Choroid plexus epithelial cell (primary cell): ENCODE measurements at regions not wholly inside any gene's neighbourhood (a gene's known extent, or its start where the extent isn't known, plus 50 kb on each side); places are given as distances from the start of the nearest gene placed in this dataset.
"Not testable (repeated sequence)": the region's sequence is repeated elsewhere in the genome, so short reads cannot be mapped to it uniquely, and the experiment has no call there.

ENCODE experiments used
- DNase-seq: peaks from one replicate; pipeline ENCODE4 v3.0.0-alpha.2; 2010; ENCODE audit warnings: low read depth
- H3K4me3 ChIP-seq: 2 replicates; pipeline ENCODE4 v1.5.1; 2011; ENCODE audit warnings: low read depth, mild to moderate bottlenecking, control low read depth, low read length, moderate library complexity
- TF ChIP-seq, protein P1 (sequence below): conservative IDR thresholded peaks from 2 replicates; pipeline ENCODE4 v1.5.1; 2011; ENCODE audit warnings: low read depth, mild to moderate bottlenecking, control low read depth, inconsistent platforms, low read length, moderate library complexity

DNA sequence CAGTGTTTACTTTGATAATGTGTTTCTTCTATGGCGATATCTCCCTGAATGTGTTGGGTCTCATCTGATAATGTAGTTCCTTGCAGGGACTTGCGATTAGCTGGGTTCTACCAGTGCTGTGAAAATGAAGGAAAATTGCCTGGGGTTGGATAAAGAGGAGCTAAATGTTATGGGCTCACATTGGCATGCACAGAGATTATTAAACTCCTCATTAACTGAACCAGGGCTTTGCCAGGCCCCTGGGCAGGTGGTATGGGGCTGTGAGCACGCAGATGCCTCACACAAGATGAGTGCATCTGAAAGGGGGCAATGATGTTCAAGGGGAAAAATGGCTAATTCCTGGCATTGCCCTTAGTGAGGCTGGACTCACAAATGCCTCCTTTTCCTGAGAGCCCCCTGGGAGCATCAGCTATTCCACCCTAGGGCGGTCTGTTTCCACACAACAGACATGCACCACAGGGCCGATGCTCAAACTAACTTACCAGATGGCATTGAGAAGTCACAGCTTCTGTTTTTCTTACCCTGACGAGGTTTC, 321.1 kb downstream of the SEC16B start:
- TF ChIP-seq, protein P1, sequence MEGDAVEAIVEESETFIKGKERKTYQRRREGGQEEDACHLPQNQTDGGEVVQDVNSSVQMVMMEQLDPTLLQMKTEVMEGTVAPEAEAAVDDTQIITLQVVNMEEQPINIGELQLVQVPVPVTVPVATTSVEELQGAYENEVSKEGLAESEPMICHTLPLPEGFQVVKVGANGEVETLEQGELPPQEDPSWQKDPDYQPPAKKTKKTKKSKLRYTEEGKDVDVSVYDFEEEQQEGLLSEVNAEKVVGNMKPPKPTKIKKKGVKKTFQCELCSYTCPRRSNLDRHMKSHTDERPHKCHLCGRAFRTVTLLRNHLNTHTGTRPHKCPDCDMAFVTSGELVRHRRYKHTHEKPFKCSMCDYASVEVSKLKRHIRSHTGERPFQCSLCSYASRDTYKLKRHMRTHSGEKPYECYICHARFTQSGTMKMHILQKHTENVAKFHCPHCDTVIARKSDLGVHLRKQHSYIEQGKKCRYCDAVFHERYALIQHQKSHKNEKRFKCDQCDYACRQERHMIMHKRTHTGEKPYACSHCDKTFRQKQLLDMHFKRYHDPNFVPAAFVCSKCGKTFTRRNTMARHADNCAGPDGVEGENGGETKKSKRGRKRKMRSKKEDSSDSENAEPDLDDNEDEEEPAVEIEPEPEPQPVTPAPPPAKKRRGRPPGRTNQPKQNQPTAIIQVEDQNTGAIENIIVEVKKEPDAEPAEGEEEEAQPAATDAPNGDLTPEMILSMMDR: no peak
- DNase-seq: no peak

DNA sequence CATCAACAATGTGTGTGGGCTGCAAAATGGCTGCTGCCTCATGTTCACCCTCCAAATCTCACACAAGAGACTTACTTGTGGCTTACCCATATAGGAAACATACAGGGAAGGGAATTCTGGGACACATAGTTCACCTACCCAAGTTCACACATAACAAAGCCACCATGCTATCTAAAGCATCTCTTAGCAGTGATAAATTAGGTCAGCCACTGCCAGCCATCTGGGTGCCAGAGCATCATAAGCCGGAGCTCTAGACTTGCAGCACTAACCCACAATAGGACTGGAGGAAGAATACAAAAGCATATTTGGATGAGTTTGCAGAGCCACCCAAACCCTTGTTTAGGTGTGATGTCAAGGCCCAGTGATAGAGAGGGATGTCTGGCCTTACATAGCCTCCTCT, 321.7 kb downstream of the SEC16B start:
- TF ChIP-seq, protein P1: no peak
- H3K4me3 ChIP-seq: no peak overlapping the region
- no peak for DNase-seq

More for the DNA sequence above, 321.1 kb downstream of the SEC16B start:
- H3K4me3 ChIP-seq: no peak overlapping the region

DNA sequence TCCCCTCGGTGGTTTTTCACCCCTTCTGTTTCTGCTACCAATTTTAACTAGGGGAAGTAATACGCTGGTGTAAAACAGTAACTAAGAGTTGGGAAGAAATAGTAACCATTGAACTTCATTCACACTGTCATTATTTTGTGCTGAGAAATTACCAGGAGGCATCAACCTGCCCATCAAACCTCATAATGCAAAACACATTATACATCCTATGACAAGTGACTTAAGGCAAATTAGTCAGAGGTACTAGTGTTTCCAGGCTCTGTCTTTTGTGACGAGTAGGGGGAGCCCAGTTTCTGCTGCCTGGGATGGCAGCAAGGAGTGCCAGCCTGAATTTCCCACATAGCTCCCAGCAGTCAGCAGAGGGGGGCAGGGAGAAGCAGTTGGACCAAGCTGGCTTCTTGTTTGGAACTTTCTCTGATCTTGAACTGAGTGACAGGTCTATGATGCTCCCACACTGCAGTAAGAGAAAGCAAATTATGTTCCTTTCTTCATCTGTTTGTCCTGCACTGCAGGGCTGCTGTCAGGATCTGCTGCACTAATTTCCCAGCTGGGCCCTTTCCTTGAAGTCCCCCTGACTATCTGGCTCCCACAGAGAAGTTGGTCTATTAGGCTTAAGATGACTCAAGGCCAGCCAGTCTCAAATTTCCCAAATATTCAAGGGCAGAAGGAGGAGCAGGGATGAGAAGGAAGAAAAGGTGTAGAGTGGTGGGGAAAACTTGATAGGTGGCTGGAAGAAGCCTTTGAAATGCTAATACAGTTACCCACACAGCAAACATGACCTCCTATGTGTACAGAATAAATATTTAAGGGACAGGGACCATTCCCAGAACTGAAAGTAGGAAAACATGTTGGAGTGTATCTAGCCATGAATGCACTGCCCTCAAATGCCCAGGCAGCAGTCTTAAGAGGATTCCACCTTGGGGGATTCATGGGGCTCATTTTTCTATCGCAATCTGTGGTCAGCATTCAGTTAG, 322.8 kb downstream of the SEC16B start:
- H3K4me3 ChIP-seq: no peak overlapping the region
- TF ChIP-seq, protein P1: no peak
- DNase-seq: no peak

DNA sequence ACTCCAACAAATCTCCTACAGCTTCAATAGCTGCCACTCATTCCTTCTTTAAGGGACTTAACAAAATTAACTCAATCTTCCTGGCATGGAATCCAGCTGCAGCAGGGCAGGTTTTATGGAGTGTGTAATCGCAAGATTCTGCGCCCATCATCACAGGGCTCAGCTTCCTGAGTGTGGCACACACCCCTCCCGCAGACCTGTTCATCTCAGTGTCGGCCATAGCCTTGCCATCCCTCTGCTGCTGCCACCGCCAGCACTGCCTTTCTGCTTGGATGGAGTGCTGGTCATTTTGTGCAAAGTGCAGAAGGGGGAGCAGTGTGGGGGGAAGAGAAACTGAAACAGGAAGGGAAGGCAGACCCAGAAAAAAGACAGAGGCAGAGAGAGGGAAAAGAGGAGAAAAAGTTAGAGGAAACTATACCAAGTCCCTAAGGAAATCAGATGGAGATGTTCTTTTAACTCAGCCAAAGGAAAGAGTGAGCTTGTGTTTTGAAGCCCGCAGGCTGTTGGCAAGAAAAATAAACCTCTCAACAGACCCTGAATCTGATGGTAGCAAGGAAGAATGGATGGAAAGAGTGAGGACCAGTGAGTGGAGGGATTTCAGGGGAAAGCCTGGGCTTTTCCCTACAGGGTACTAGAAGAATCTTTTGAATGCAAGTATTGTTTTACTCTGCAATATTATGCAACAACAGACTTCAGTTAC, 324.2 kb downstream of the SEC16B start:
- TF ChIP-seq, protein P1: no peak
- no peak overlapping the region for H3K4me3 ChIP-seq

DNA sequence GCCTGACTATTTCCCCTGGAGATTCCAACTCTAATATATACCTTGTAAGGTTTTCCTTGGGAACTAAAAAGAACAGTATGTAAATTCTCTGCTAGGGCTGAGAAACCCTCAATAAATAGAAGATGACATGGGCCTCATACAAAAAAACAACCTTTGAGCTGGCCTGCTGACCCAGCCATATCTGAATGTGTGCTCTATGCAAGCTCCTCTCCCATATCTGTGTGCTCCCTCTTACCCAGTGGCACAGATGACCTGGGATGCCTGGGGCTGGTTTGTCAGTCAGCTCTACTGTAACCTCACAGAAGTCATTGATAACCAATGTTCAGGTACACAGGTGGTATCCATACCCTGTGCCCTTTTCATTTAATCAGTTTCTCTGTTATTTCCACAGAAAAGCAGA, 329.2 kb downstream of the SEC16B start:
- TF ChIP-seq, protein P1: no peak
- no peak for DNase-seq
- no peak overlapping the region for H3K4me3 ChIP-seq

More for the DNA sequence above, 324.2 kb downstream of the SEC16B start:
- DNase-seq: no peak

DNA sequence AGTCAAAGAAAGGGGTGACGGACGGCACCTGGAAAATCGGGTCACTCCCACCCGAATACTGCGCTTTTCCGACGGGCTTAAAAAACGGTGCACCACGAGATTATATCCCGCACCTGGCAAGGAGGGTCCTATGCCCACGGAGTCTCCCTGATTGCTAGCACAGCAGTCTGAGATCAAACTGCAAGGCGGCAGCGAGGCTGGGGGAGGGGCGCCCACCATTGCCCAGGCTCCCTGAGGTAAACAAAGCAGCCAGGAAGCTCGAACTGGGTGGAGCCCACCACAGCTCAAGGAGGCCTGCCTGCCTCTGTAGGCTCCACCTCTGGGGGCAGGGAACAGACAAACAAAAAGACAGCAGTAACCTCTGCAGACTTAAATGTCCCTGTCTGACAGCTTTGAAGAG, 335.7 kb downstream of the SEC16B start:
- not testable (repeated sequence) for H3K4me3 ChIP-seq

DNA sequence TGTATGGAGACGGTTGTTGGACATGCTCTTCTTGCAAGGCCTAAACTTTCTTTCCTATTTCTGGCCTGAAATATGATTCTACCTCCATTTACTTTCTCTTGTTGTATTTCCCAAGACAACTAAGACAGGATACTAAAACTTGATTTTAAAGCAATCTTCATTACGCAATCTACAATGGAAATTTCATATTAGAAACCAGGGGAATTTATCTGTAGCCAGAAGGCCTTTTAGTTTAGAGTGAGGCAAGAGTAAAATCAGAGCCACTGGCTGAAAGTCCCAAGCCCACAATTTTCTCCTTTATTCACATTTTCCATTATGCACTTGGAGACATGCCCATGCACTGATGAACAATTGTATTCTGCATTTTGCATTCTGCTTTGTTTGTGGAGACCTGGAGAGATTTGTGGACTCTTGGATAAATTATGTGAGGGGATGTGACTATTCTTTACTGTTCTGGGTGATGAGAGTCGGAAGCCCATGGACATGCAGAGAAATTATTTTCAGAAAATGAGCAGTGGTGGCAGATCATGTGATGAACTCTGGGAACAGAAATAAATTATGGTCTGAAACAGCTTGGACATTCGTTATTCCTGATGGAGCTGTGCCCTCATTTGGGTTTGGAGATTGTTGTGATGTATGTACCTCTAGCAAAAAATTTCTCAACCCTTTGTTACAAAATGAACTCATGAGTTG, 336.8 kb downstream of the SEC16B start:
- TF ChIP-seq, protein P1: no peak
- peak; percentile 29 for DNase-seq

More for the DNA sequence above, 335.7 kb downstream of the SEC16B start:
- not testable (repeated sequence) for DNase-seq

More for the DNA sequence above, 336.8 kb downstream of the SEC16B start:
- H3K4me3 ChIP-seq: no peak overlapping the region
